Stimulated activated CD4-positive, alpha-beta T cell treated with anti-CD3 and anti-CD28 coated beads, Interleukin-1b, Interleukin-23, amount 100 ng/mL, for 24 hours (primary cell): ENCODE measurements at regions not wholly inside any gene's neighbourhood (a gene's known extent, or its start where the extent isn't known, plus 50 kb on each side); places are given as distances from the start of the nearest gene placed in this dataset.
"Not testable (repeated sequence)": the region's sequence is repeated elsewhere in the genome, so short reads cannot be mapped to it uniquely, and the experiment has no call there.

ENCODE experiments used
- DNase-seq, 4 experiments: peaks; one replicate each; pipeline ENCODE4 v3.0.0-alpha.2; 2020; ENCODE audit warnings: low read depth in 4 of 4, low spot score in 1 of 4

DNA sequence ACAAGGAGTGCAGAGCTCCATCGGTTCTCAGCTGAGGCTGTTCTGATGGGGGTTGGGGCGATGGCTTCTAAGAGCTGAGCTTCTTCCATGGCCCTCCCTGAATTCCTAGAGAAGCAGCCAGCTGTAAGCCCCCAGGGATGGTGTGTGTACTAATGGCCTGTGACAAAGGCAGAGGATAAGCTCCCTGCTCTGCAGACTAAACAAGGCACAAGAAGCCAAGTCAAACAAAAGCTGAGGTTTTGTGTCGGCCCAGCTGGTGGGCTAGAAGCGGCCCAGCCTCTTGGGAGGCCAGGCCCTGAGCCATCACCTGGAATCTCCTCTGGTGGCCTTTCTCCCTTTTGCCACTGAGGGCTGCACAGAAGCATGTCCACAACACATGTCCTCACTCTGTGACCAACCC is 75.0 kb upstream of the XPA start:
- DNase-seq: no peak

DNA sequence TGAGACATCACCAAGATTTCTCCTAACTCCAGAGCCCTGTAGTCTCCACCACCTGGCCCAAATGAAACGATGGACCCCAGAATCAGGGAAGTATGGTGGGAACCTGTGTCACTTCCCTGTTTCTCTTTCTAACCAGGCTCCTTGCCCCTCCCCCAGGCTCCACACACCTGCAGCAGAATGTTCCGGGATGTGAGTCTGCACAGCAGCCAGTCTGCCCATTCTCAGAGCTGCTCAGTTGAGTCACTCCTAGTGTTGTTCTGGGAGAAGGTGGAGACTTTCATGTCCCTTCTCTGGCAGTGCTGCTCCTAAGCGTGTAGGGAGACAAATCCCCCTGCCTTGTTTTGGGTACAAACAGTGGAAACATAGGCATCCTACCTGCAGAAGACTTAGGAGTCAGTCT is 76.0 kb upstream of the XPA start:
- DNase-seq: no peak

DNA sequence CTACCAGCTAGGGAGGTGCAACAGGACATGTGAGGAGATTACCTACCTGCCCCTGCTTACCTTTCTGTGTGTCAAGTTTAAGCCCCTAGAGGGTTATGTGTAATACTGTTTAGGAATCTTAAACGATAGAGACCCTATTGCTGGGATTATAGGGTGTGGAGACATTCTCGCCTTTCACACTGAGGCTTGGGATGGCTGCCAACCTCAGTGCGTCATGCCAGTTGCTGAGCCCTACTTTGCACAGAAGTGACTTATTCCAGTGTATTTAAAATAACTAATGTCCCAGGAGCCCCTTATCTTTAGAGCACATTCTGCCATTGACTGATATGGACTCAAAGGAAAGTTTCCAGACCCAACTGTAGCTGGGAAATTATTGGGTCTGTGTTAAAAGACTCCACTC is 76.6 kb upstream of the XPA start:
- no peak for DNase-seq

DNA sequence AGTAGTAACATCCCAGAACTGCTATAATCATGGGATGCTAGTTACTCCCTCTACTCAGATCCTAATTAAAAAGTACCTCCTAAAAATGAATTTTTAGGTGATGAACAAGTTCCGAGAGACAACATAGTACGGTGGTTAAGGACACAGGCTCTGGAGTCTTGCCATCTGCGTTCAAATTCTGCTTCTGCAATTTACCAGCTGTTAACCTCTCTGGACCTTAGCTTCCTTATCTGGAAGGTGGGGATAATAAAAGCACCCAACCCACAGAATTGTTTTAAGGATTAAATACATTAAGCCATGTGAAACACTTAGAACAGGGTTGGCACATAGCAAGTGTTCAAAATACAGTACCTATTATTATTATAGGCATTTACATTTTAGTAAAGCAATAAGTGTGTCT is 77.5 kb upstream of the XPA start:
- DNase-seq: no peak

DNA sequence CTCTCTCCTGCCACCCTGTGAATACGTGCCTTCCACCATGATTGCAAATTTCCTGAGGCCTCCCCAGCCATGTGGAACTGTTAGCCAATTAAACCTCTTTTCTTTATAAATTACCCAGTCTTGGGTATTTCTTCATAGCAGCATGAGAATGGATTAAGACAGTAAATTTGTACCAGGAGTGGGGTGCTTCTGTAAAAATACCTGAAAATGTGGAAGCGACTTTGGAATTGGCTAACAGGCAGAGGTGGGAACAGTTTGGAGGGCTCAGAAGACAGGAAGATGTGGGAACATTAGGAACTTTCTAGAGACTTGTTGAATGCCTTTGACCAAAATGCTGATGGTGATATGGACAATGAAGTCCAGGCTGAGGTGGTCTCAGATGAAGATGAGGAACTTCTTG is 74.3 kb upstream of the FOXE1 start:
- DNase-seq: not testable (repeated sequence)

DNA sequence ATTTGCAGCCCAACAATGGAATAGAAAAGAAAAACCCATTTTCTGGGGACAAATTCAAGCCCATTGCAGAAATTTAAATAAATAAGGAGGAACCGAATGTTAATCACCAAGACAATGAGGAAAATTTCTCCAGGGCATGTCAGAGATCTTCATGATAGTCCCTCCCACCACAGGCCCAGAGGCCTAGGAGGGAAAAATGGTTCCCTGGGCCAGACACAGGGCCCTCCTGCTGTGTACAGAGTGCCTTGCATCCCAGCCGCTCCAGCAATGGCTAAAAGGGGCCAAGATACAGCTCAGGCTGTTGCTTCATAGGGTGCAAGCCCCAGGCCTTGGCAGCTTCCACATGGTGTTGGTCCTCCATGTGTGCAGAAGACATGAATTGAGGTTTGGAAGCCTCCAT is 73.4 kb upstream of the FOXE1 start:
- no peak for DNase-seq

DNA sequence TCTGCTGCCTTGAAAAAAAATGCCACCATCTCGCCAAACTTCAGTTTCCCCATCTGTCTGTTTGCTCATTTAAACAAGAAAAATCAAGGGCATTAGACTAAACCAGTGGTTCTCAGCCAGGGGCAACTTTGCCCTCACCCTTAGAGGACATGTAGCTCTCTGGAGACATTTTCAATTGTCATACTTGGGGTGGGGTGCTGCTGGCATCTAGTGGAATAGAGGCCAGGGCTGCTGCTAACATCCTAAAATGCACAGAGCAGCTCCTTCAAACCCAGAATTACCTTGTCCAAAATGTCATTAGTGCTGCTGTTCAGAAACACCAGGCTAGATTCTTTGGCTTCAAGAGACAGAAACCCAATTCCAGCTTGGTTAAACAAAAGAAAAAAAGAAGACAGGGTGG is 71.1 kb upstream of the FOXE1 start:
- no peak for DNase-seq

DNA sequence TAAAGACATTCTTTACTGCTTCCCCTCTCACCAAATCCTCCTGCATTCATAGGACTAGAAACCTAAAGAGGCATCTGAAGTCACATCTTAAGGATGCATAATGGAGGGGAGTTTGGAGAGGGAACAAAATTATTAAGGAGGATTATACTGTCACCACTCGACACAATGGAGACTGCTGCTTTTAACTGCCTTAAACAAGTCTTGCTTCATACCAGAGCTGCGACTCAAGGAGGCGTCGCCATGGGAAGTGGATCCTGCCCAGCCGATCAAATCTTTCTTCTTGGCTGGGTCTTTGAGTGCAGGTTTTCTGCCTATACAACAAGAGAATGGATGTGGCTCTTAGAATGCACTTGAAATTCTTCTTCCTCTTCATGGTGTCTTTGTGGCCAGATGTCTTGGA is 66.7 kb upstream of the FOXE1 start:
- DNase-seq: no peak

DNA sequence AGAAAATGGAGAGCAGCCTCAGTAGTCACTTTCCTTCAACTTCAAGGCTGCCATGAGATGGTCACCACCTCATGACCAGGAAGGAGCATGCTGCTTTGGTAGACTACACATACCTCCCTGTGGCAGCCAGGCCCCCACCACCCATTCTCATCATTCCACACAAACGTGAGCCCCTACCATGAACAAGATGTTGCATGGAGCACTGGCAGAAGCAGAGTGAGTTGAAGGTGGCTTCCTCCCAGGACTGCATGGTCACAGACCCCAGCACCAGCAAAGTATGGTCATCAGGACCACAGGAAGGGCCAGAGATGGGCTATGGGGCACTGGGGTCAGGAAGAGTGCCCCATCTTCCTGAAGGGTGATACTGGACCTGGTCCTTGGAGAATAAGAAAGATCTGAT is 65.5 kb upstream of the FOXE1 start:
- DNase-seq: no peak

DNA sequence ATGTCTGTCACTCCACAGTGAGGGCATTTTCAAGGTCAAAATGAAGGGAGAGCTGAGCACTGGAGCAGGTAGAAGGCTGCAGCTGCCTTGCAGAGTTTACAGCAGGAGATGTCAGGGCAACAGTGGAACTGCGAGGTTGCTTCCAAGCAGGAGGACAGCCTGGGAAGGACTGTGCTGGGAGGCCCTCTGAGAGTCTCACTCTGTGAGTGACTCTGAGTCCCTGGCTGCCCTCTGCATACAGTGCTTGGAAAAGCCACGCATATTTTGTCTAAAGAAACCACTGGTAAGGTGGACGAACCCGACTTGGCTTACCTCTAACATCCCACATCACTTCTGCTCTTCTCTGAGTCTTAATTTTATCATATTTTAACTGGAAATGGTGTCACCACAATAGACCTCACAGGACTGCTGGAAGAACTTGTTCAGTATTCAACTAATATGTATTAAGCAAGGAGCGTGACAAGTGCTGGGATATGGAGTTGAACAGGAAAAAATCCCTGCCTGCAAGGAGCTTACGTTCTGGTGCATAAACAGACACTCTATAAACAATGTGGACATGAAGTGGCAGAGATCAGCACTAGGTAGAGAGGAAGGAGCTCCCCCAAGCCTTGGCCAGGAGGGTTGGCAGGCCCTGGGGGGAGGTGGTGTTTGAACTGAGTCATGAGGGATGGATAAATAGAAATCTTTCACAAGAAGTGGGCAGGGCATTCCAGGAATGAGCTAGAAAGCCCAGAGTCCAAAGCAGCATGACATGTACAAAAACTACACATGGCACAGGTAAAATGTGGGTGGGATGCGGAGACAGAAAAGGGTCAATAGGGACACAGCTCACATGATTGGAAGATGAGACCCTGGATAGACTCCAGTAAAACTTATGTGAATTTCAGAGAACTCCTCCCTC is 64.0 kb upstream of the FOXE1 start:
- DNase-seq: no peak

DNA sequence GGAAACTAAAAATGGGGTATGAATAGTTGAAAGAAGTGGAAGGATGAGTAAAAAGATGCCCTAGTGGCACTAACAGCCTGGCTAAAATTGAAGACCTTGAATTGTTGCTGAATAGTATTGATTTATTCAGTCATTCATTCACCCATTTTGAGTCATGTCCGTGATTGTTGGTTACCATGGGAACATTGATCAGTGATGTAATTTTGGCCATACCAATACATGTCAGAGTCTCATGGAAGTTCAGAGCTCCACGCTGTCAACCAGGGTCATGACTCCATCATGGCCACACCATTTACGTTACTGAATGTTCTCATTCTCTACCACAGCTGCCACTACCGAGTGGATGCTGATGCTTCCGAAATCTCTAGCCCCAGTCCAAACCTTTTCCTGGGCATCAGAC is 62.5 kb upstream of the FOXE1 start:
- no peak for DNase-seq

DNA sequence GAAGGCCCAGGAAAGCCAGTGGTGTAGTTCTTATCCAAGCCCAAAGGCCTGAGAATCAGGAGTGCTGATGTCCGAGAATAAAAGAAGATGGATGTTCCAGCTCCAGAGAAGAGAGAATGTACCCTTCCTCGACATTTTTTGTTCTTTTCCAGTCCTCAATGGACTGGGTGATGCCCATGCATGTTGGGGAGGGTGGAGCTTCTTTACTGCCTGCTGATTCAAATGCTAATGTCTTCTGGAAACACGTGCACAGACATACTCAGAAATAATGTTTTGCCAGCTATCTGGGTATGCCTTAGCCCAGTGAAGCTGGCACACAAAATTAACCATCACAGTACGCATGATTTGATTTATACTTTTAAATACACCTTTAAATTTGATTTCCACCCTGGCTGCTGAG is 61.5 kb upstream of the FOXE1 start:
- no peak for DNase-seq

DNA sequence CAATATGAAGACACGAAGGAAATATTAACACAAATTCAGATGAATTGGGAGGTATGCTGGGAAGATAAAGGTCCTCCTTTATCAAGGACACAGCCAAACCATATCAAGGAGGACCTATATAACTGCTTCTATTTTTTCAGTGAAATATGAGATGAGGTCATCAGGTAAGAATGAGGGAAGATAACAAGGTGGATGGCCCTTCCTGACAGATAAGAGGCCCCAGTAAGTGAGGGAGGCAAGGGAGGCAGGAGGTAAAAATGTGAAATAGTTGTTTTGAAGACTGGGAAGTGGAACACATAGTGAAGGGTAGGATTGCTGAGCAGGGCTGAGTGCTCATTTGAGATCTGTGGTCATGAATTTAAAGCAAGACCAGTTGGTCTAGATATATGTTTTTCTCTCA is 60.0 kb upstream of the FOXE1 start:
- no peak for DNase-seq

DNA sequence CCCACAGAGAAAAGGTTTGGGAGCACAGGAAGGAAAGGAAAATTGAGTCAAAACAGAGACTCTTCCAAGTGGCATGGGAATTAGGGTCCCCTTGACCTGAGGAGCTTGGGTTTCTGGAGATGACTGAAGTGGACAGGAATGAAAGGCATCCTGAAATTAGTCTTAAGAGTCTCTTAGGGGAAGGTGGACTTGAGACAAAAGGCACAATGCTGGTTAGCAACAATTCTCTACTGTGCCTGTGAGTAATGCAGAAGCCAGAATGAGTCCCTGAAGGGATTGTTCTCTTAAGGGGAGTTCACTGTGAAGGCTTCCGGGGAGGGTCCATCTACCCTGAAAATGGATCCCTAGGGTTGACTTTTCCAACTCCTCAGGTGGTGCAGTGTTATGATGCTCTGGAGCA is 58.4 kb upstream of the FOXE1 start:
- no peak for DNase-seq

DNA sequence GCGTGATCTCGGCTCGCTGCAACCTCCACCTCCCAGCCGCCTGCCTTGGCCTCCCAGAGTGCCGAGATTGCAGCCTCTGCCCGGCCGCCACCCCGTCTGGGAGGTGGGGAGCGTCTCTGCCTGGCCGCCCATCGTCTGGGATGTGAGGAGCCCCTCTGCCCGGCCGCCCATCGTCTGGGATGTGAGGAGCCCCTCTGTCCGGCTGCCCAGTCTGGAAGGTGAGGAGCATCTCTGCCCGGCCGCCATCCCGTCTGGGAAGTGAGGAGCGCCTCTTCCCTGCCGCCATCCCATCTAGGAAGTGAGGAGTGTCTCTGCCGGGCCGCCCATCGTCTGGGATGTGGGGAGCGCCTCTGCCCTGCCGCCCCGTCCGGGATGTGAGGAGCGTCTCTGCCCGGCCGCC is 56.9 kb upstream of the FOXE1 start:
- DNase-seq: not testable (repeated sequence)

DNA sequence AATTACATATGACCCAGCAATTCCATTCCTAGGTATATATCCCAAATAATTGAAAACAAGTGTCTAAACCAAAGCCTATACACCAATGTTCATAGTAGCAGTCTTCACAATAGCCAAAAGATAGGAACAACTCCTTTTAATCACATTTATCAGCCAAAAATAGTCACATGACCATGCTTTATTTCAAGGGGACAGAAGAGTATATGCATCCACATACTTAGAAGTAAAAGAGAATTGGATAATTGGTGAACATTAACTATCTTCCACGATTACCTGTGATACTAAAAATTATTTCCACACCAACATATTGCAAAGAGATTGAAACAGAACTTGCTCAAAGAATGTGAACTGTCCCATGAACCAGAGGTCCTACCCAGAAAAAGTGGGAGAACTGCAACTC is 51.8 kb upstream of the FOXE1 start:
- DNase-seq: no peak

DNA sequence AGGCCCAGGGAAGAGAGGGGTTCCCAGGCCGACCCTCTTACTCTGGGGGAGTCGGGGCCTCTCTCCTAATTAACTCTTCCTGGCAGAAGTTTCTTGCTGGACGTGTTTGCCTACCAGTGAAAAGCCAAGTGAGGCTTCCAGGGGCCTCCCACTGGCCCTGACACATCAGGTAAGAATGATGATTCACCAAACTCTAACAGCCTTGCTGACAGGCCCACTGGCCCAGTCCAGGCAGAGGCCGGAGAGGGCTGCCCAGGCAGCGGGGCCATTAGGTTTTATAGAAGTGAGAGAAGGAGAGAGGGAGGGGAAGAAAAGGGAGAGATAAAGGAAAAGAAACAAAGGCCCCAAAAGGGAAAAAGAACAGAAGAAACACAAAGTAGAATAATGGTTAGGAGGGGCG is 50.8 kb upstream of the FOXE1 start:
- no peak for DNase-seq

DNA sequence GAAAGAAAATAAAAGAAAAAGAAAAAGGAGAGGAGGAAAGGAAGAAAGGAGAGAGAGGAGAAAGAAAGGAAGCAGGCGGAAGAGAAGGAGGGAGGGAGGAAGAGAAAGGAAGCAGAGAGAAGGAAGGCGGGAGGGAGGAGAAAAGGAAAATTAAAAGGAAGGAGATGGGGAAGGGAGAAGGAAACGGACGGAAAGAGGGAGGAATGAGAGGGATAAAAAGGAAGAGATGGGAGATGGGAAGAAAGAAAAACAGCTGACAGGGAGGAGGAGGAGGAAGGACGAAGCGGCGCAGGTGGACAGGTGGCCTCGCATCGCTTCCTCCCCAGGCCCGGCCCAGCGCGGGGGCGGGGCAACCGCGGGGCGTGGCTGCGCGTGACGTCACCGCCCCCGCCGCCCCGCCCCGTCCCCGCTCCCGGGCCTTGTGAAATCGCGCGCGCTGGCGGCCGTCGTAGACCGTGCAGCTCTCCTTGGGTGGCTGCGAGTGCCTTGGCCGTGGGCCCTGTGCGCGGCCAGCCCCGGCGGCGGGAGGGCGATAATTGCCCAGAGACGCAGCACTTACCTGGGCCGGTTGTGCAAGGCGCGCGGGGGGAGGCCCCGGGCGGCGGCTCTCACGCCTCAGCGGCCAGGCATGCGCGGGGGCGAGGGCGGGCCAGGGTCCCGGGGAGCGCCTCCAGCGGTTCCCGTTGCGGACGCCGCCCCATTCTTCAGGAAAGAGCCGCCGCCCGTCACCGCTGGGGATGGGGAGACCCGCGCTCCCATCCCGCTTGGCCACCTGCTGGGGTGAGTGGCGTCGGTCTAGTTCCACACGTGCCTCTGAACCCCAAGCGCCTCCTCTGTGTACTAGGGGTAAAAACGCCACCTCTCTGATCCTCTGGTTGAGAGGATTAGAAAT is 49.6 kb upstream of the FOXE1 start:
- peak; percentile 38 to 57 (median 52) for DNase-seq
